ENCODE measurements at regions not wholly inside any gene's neighbourhood (a gene's known extent, or its start where the extent isn't known, plus 50 kb on each side); places are given as distances from the start of the nearest gene placed in this dataset.

DNA sequence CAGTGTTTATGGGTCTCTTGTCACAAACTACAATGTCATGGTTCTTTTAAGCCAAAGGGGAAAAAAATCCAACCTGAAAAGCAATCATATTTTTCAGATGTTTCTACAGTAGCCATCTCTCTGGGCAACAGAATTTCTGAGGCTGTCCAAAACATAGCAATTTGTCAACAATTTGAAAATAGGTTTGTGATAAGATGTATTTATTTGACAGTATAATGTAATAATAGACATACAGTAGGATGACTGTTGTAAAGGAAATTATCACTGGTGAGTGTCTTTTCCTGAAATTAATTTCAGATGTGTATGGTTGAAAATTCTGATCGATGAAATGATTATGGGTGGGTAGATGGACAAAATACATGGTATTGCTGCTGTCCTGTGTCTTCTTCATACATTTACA lies 1230.1 kb upstream of the CDH2 start:
- TF ChIP-seq, protein P1, sequence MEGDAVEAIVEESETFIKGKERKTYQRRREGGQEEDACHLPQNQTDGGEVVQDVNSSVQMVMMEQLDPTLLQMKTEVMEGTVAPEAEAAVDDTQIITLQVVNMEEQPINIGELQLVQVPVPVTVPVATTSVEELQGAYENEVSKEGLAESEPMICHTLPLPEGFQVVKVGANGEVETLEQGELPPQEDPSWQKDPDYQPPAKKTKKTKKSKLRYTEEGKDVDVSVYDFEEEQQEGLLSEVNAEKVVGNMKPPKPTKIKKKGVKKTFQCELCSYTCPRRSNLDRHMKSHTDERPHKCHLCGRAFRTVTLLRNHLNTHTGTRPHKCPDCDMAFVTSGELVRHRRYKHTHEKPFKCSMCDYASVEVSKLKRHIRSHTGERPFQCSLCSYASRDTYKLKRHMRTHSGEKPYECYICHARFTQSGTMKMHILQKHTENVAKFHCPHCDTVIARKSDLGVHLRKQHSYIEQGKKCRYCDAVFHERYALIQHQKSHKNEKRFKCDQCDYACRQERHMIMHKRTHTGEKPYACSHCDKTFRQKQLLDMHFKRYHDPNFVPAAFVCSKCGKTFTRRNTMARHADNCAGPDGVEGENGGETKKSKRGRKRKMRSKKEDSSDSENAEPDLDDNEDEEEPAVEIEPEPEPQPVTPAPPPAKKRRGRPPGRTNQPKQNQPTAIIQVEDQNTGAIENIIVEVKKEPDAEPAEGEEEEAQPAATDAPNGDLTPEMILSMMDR (IDR thresholded peaks at IDR 0.05; ENCODE audit: insufficient read depth, low read length) = no peak
- H3K4me3 ChIP-seq (ENCODE audit: low read depth, low read length) = no peak overlapping the region
- DNase-seq (ENCODE audit: low read depth) = no peak

GRCh38 chr18:29397536-29397935 lies 1220.6 kb upstream of the CDH2 start:
- DNase-seq (ENCODE audit: low read depth) = no peak
- H3K4me3 ChIP-seq (ENCODE audit: low read depth, low read length) = no peak overlapping the region
- TF ChIP-seq, protein P1 (IDR thresholded peaks at IDR 0.05; ENCODE audit: insufficient read depth, low read length) = no peak

- TF ChIP-seq, protein P1 (IDR thresholded peaks at IDR 0.05; ENCODE audit: insufficient read depth, low read length) = no peak
- no peak overlapping the region for H3K4me3 ChIP-seq (ENCODE audit: low read depth, low read length)
- DNase-seq (ENCODE audit: low read depth) = peak; percentile 4
Observed at GRCh38 chr18:29383311-29384273, 1206.7 kb upstream of the CDH2 start.

DNA sequence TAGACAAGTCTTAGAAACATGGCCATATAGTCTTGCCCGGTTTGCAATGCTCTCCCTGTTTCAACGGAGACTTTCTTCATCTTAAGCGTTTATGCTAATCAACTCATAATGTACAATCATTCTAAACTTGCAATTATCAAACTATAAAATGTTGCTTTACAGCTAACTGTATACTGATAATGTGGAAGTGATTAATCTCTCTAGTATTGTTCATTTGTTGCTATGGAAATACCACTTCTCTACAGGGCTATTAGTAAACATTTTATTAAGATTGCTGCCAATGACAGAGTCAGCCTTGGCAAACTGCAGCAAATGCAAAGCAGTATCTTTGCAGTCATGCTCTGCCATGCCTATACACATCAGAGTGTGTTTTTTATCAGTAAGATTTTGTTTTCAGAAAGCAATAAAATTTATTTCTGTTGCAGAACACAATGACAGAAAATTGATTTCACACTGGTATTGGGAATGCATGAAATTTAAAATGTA lies 1201.8 kb upstream of the CDH2 start:
- H3K4me3 ChIP-seq (ENCODE audit: low read depth, low read length) = no peak overlapping the region
- DNase-seq (ENCODE audit: low read depth) = peak; percentile 11
- TF ChIP-seq, protein P1 (IDR thresholded peaks at IDR 0.05; ENCODE audit: insufficient read depth, low read length) = no peak

GRCh38 chr18:29377346-29377745 lies 1200.4 kb upstream of the CDH2 start:
- peak; percentile 9 for DNase-seq (ENCODE audit: low read depth)
- H3K4me3 ChIP-seq (ENCODE audit: low read depth, low read length) = no peak overlapping the region
- TF ChIP-seq, protein P1 (IDR thresholded peaks at IDR 0.05; ENCODE audit: insufficient read depth, low read length) = no peak

DNA sequence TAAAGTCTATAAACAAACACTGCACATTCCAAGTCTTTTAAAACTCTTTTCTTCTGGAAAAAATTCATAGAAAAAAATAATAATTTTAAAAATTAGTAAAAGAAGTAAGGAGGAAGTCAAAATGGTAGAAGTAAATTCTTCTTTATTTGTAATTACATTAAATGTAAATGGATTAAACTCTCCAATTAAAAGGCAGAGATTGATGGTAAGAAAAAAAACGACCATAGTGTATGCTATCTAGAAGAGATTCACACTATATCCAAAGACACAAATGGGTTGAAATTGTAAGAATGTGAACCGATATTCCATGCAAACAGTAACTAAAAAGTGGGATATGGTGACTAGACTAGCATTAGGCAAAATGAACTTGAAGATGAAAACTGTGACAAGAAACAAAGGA lies 1196.1 kb upstream of the CDH2 start:
- H3K4me3 ChIP-seq (ENCODE audit: low read depth, low read length) = no peak overlapping the region
- TF ChIP-seq, protein P1 (IDR thresholded peaks at IDR 0.05; ENCODE audit: insufficient read depth, low read length) = no peak

More for the DNA sequence above, 1196.1 kb upstream of the CDH2 start:
- no peak for DNase-seq (ENCODE audit: low read depth)
